Sigmoid colon (tissue), 6 donors: ENCODE measurements at regions not wholly inside any gene's neighbourhood (a gene's known extent, or its start where the extent isn't known, plus 50 kb on each side); places are given as distances from the start of the nearest gene placed in this dataset.

Source experiments
- DNase-seq: peaks from one replicate; pipeline ENCODE4 v3.0.0-alpha.2; 2019
- H3K27ac ChIP-seq, 4 donors: fragments of 200-600 bp; sonication (generic); one replicate each; pipeline ENCODE4 v1.5.1; 2016 to 2019; ENCODE audit warnings: mild to moderate bottlenecking in 1 of 4
- H3K27me3 ChIP-seq, 3 donors: fragments of 200-600 bp; sonication (generic); one replicate each; pipeline ENCODE4 v1.5.1; 2019; ENCODE audit warnings: mild to moderate bottlenecking in 1 of 3
- H3K36me3 ChIP-seq, 4 donors: fragments of 200-600 bp; sonication (generic); one replicate each; pipeline ENCODE4 v1.5.1; 2016 to 2019
- H3K4me1 ChIP-seq, 4 donors: fragments of 200-600 bp; sonication (generic); one replicate each; pipeline ENCODE4 v1.5.1; 2017 to 2019
- H3K4me3 ChIP-seq, 4 donors: fragments of 200-600 bp; sonication (generic); one replicate each; pipeline ENCODE4 v1.5.1; 2017 to 2019; ENCODE audit warnings: mild to moderate bottlenecking in 2 of 4, moderate library complexity in 1 of 4
- H3K9me3 ChIP-seq, 4 donors: fragments of 200-600 bp in 3 of 4; sonication (generic) in 3 of 4; one replicate each; pipeline versions ENCODE4 v1.5.1 to v1.6.1; 2013 to 2019
- CTCF ChIP-seq, 4 experiments: fragments of 450-650 bp in 3 of 4; fragments of 200-600 bp in 1 of 4; IDR thresholded peaks; one replicate each; pipeline ENCODE4 v1.5.1; 2016 to 2019; ENCODE audit warnings: antibody characterized with exemption in 4 of 4, mild to moderate bottlenecking in 3 of 4, moderate library complexity in 2 of 4
- EP300 ChIP-seq, 4 donors: sonication (generic); formaldehyde crosslinking; IDR thresholded peaks; one replicate each; pipeline ENCODE4 v1.6.1; 2017; ENCODE audit warnings: antibody characterized with exemption in 4 of 4
- POLR2A ChIP-seq, 2 donors: fragments of 450-650 bp; IDR thresholded peaks; one replicate each; pipeline ENCODE4 v1.6.1; 2016; ENCODE audit warnings: antibody characterized with exemption in 2 of 2, mild to moderate bottlenecking in 2 of 2, moderate library complexity in 2 of 2
- POLR2AphosphoS5 ChIP-seq, 4 donors: sonication (generic); formaldehyde crosslinking; IDR thresholded peaks; one replicate each; pipeline ENCODE4 v1.6.1; 2017; ENCODE audit warnings: antibody characterized with exemption in 4 of 4
- WGBS, 2 donors: extraction: QIAGEN DNeasy Blood & Tissue Kit; methylation state at CpG; one replicate each; pipeline ENCODE4 v1.1.7; 2013; 5-methylcytosine and 5-hydroxymethylcytosine counted together
- intact Hi-C: fragments of 100-400 bp; cut with DNase I; formaldehyde crosslinking; loops from one replicate; pipeline ENCODE4 v1.15.1; 2023
- donor health status: healthy with polysubstance abuse.
- donor health status: healthy.

GRCh38 chr2:6202756-6203155 is 510.6 kb downstream of the SOX11 start:
- no peaks in the 10 kb centered on the region for H3K27me3 ChIP-seq
- H3K9me3 ChIP-seq: peaks cover 0 to 2% (median 0%) of the 10 kb centered on the region in 4 donors
- no peak overlapping the region for H3K4me3 ChIP-seq
- DNase-seq: no peak
- TF ChIP-seq POLR2AphosphoS5 (IDR thresholded peaks at IDR 0.05) (no peak), EP300 (IDR thresholded peaks at IDR 0.05) (no peak), POLR2A (IDR thresholded peaks at IDR 0.05) (no peak), CTCF (IDR thresholded peaks at IDR 0.05) (no peak)
- no peak overlapping the region for H3K27ac ChIP-seq
- WGBS, 2 donors: 46 to 69% methylated on average over 5 of the region's 5 CpGs
- no peaks in the 10 kb centered on the region for H3K36me3 ChIP-seq
- intact Hi-C loops: no loop called here
- H3K4me1 ChIP-seq: no peaks in the 10 kb centered on the region

- TF ChIP-seq POLR2AphosphoS5 (IDR thresholded peaks at IDR 0.05): no peak
- no peak for TF ChIP-seq EP300 (IDR thresholded peaks at IDR 0.05)
- no peak for TF ChIP-seq CTCF (IDR thresholded peaks at IDR 0.05)
- TF ChIP-seq POLR2A (IDR thresholded peaks at IDR 0.05): no peak
- Histone ChIP-seq H3K9me3 (peaks cover 0 to 2% (median 0%) of the 10 kb centered on the region in 4 donors), H3K27me3 (no peaks in the 10 kb centered on the region), H3K4me1 (no peaks in the 10 kb centered on the region), H3K36me3 (no peaks in the 10 kb centered on the region), H3K4me3 (no peak overlapping the region), H3K27ac (no peak overlapping the region)
- 22 to 65% methylated on average over 5 of the region's 5 CpGs for WGBS, 2 donors
- intact Hi-C loops: no loop called here
- no peak for DNase-seq
Observed at GRCh38 chr2:6203291-6203959, 511.2 kb downstream of the SOX11 start.

GRCh38 chr2:6206882-6207281 is 514.7 kb downstream of the SOX11 start:
- H3K27me3 ChIP-seq: no peaks in the 10 kb centered on the region
- WGBS, 2 donors: 82 to 92% methylated on average over 8 of the region's 8 CpGs
- H3K27ac ChIP-seq: no peak overlapping the region
- TF ChIP-seq CTCF (IDR thresholded peaks at IDR 0.05) (no peak), EP300 (IDR thresholded peaks at IDR 0.05) (no peak), POLR2A (IDR thresholded peaks at IDR 0.05) (no peak), POLR2AphosphoS5 (IDR thresholded peaks at IDR 0.05) (no peak)
- H3K9me3 ChIP-seq: no peaks in the 10 kb centered on the region
- H3K36me3 ChIP-seq: no peaks in the 10 kb centered on the region
- no peak overlapping the region for H3K4me3 ChIP-seq
- no peak for DNase-seq
- no peaks in the 10 kb centered on the region for H3K4me1 ChIP-seq
- intact Hi-C loops: no loop called here

GRCh38 chr2:6211236-6211635 is 519.1 kb downstream of the SOX11 start:
- no peak for TF ChIP-seq POLR2A (IDR thresholded peaks at IDR 0.05)
- no peak for TF ChIP-seq CTCF (IDR thresholded peaks at IDR 0.05)
- no peak for TF ChIP-seq EP300 (IDR thresholded peaks at IDR 0.05)
- no peak for TF ChIP-seq POLR2AphosphoS5 (IDR thresholded peaks at IDR 0.05)
- Histone ChIP-seq H3K9me3 (no peaks in the 10 kb centered on the region), H3K4me1 (no peaks in the 10 kb centered on the region), H3K36me3 (no peaks in the 10 kb centered on the region), H3K27ac (no peak overlapping the region), H3K4me3 (no peak overlapping the region), H3K27me3 (no peaks in the 10 kb centered on the region)
- 82 to 88% methylated on average over 1 of the region's 1 CpG for WGBS, 2 donors
- intact Hi-C loops: no loop called here
- DNase-seq: no peak

- Histone ChIP-seq H3K36me3 (no peaks in the 10 kb centered on the region), H3K27ac (no peak overlapping the region), H3K4me1 (no peaks in the 10 kb centered on the region), H3K4me3 (no peak overlapping the region), H3K27me3 (no peaks in the 10 kb centered on the region), H3K9me3 (no peaks in the 10 kb centered on the region)
- intact Hi-C loops: no loop called here
- WGBS, 2 donors: 71 to 78% methylated on average over 6 of the region's 6 CpGs
- no peak for DNase-seq
- TF ChIP-seq POLR2A (IDR thresholded peaks at IDR 0.05) (no peak), CTCF (IDR thresholded peaks at IDR 0.05) (no peak), POLR2AphosphoS5 (IDR thresholded peaks at IDR 0.05) (no peak), EP300 (IDR thresholded peaks at IDR 0.05) (no peak)
Observed at GRCh38 chr2:6212491-6212890, 520.3 kb downstream of the SOX11 start.
